C4-2B (cell line): ENCODE measurements at regions not wholly inside any gene's neighbourhood (a gene's known extent, or its start where the extent isn't known, plus 50 kb on each side); places are given as distances from the start of the nearest gene placed in this dataset.

Experiments used
- CTCF ChIP-seq: fragments of 450-650 bp; conservative IDR thresholded peaks from 2 replicates; pipeline ENCODE4 v1.5.1; 2017; ENCODE audit warnings: mild to moderate bottlenecking
- ZFX ChIP-seq: fragments of 450-650 bp; IDR thresholded peaks from 2 replicates; pipeline ENCODE4 v1.6.1; 2017

GRCh38 chr1:5683446-5683845 lies 308.8 kb downstream of the NPHP4 start:
- no peak for TF ChIP-seq CTCF
- TF ChIP-seq ZFX: no peak
